ENCODE measurements at regions not wholly inside any gene's neighbourhood (a gene's known extent, or its start where the extent isn't known, plus 50 kb on each side); places are given as distances from the start of the nearest gene placed in this dataset.
"Not testable (repeated sequence)": the region's sequence is repeated elsewhere in the genome, so short reads cannot be mapped to it uniquely, and the experiment has no call there.

DNA sequence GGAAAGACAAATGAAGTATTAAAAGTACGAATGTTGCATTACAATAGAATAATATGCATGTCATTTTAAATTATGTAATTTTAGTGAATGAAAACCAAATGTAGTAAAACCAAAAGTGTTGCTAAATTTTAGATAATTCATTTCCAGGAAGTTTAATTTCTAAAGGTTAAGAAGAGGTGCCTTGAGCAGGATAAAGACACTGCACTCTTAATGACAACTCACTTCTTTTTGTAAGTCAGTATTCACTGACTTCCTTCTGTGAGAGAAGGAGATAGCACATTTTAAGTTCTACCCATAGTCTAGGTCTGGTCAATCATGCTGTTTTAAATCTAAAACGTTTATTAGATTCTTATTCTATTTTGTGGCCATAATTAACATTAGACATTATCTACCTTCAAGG lies 160.2 kb downstream of the CRPPA start:
- no peak overlapping the region for H3K27ac ChIP-seq (ENCODE audit: low read depth in 2 of 2, low read length in 2 of 2)
- H3K9ac ChIP-seq (ENCODE audit: low read depth in 1 of 2, low read length in 2 of 2) = no peak overlapping the region
- no peaks in the 10 kb centered on the region for H3K36me3 ChIP-seq (ENCODE audit: control insufficient read depth in 2 of 2, insufficient read depth in 2 of 2, low read length in 2 of 2)
- H3K4me3 ChIP-seq (ENCODE audit: low read length in 2 of 2) = no peak overlapping the region
- H3K9me3 ChIP-seq (ENCODE audit: control insufficient read depth in 2 of 2, low read length in 2 of 2) = no peaks in the 10 kb centered on the region
- H3K27me3 ChIP-seq (ENCODE audit: control insufficient read depth in 2 of 2, insufficient read depth in 2 of 2, low read length in 2 of 2) = no peaks in the 10 kb centered on the region
- no peaks in the 10 kb centered on the region for H3K4me1 ChIP-seq (ENCODE audit: control insufficient read depth in 2 of 2, insufficient read depth in 2 of 2, low read length in 2 of 2)

DNA sequence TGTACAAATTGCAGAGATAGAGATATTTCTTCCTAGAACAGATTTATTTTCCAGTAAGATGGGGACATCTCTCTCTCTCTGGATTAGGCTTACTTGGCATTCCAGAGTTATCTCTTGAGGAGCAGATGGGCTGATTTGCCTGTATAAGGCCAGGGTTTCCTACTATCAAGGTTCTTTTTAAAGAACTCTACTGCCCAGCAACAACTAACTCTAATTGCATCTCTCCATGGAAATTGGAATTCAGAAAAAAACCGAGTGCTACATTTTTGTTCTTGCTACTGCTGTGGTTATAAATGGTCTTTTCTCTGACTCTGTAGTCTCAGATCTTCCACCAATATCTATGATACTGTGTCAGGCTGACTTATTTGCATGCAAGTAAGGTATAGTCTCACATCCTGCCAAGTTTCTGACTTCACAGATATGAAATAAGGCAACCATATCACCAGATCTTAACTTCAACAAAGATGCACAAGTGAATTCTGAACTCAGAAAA lies 161.1 kb downstream of the CRPPA start:
- Histone ChIP-seq H3K9ac (ENCODE audit: low read depth in 1 of 2, low read length in 2 of 2) (no peak overlapping the region), H3K36me3 (ENCODE audit: control insufficient read depth in 2 of 2, insufficient read depth in 2 of 2, low read length in 2 of 2) (no peaks in the 10 kb centered on the region), H3K4me1 (ENCODE audit: control insufficient read depth in 2 of 2, insufficient read depth in 2 of 2, low read length in 2 of 2) (no peaks in the 10 kb centered on the region), H3K4me3 (ENCODE audit: low read length in 2 of 2) (no peak overlapping the region), H3K27ac (ENCODE audit: low read depth in 2 of 2, low read length in 2 of 2) (no peak overlapping the region), H3K27me3 (ENCODE audit: control insufficient read depth in 2 of 2, insufficient read depth in 2 of 2, low read length in 2 of 2) (no peaks in the 10 kb centered on the region), H3K9me3 (ENCODE audit: control insufficient read depth in 2 of 2, low read length in 2 of 2) (no peaks in the 10 kb centered on the region)

DNA sequence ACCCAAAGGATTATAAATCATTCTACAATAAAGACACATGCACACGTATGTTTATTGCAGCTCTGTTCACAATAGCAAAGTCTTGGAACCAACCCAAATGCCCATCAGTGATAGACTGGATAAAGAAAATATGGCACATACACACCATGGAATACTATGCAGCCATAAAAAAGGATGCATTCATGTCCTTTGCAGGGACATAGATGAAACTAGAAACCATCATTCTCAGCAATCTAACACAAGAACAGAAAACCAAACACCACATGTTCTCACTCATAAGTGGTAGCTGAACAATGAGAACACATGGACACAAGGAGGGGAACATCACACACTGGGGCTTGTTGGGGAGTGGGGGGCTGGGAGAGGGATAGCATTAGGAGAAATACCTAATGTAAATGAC lies 164.9 kb downstream of the CRPPA start:
- not testable (repeated sequence) for H3K4me3 ChIP-seq (ENCODE audit: low read length in 2 of 2); H3K9me3 ChIP-seq (ENCODE audit: control insufficient read depth in 2 of 2, low read length in 2 of 2); H3K36me3 ChIP-seq (ENCODE audit: control insufficient read depth in 2 of 2, insufficient read depth in 2 of 2, low read length in 2 of 2); H3K27ac ChIP-seq (ENCODE audit: low read depth in 2 of 2, low read length in 2 of 2); H3K4me1 ChIP-seq (ENCODE audit: control insufficient read depth in 2 of 2, insufficient read depth in 2 of 2, low read length in 2 of 2); H3K9ac ChIP-seq (ENCODE audit: low read depth in 1 of 2, low read length in 2 of 2); H3K27me3 ChIP-seq (ENCODE audit: control insufficient read depth in 2 of 2, insufficient read depth in 2 of 2, low read length in 2 of 2)

DNA sequence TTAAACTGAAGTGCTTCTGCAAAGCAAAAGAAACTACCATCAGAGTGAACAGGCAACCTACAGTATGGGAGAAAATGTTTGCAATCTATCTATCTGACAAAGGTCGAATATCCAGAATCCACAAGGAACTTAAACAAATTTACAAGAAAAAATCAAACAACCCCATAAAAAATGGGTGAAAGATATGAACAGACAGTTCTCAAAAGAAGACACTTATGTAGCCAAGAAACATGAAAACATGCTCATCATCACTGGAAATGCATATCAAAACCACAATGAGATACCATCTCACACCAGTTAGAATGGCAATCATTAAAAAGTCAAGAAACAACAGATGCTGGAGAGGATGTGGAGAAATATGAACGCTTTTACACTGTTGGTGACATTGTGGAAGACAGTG lies 165.4 kb downstream of the CRPPA start:
- not testable (repeated sequence) for H3K36me3 ChIP-seq (ENCODE audit: control insufficient read depth in 2 of 2, insufficient read depth in 2 of 2, low read length in 2 of 2); H3K27ac ChIP-seq (ENCODE audit: low read depth in 2 of 2, low read length in 2 of 2)

DNA sequence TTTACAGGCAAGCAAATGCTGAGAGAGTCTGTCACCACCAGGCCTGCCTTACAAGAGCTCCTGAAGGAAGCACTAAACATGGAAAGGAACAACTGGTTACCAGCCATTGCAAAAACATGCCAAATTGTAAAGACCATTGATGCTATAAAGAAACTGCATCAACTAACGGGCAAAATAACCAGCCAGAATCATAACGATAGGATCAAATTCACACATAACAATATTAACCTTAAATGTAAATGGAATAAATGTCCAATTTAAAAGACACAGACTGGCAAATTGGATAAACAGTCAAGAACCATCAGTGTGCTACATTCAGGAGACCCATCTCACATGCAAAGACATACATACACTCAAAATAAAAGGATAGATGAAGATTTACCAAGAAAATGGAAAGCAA lies 170.7 kb downstream of the CRPPA start:
- not testable (repeated sequence) for H3K27ac ChIP-seq (ENCODE audit: low read depth in 2 of 2, low read length in 2 of 2); H3K4me3 ChIP-seq (ENCODE audit: low read length in 2 of 2); H3K9me3 ChIP-seq (ENCODE audit: control insufficient read depth in 2 of 2, low read length in 2 of 2); H3K27me3 ChIP-seq (ENCODE audit: control insufficient read depth in 2 of 2, insufficient read depth in 2 of 2, low read length in 2 of 2); H3K9ac ChIP-seq (ENCODE audit: low read depth in 1 of 2, low read length in 2 of 2); H3K4me1 ChIP-seq (ENCODE audit: control insufficient read depth in 2 of 2, insufficient read depth in 2 of 2, low read length in 2 of 2); H3K36me3 ChIP-seq (ENCODE audit: control insufficient read depth in 2 of 2, insufficient read depth in 2 of 2, low read length in 2 of 2)

More for the DNA sequence above, 165.4 kb downstream of the CRPPA start:
- H3K9me3 ChIP-seq (ENCODE audit: control insufficient read depth in 2 of 2, low read length in 2 of 2); H3K4me1 ChIP-seq (ENCODE audit: control insufficient read depth in 2 of 2, insufficient read depth in 2 of 2, low read length in 2 of 2); H3K27me3 ChIP-seq (ENCODE audit: control insufficient read depth in 2 of 2, insufficient read depth in 2 of 2, low read length in 2 of 2); H3K9ac ChIP-seq (ENCODE audit: low read depth in 1 of 2, low read length in 2 of 2); H3K4me3 ChIP-seq (ENCODE audit: low read length in 2 of 2): not testable (repeated sequence)

DNA sequence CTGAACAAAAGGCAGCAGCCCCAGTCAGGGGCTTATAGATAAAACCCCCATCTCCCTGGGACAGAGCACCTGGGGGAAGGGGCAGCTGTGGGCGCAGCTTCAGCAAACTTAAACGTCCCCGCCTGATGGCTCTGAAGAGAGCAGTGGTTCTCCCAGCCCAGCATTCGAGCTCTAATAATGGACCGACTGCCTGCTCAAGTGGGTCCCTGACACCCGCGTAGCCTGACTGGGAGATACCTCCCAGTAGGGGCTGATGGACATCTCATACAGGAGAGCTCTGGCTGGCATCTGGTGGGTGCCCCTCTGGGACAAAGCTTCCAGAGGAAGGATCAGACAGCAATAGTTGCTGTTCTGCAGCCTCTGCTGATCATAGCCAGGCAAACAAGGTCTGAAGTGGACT lies 172.1 kb downstream of the CRPPA start:
- not testable (repeated sequence) for H3K27me3 ChIP-seq (ENCODE audit: control insufficient read depth in 2 of 2, insufficient read depth in 2 of 2, low read length in 2 of 2); H3K36me3 ChIP-seq (ENCODE audit: control insufficient read depth in 2 of 2, insufficient read depth in 2 of 2, low read length in 2 of 2); H3K4me1 ChIP-seq (ENCODE audit: control insufficient read depth in 2 of 2, insufficient read depth in 2 of 2, low read length in 2 of 2)

DNA sequence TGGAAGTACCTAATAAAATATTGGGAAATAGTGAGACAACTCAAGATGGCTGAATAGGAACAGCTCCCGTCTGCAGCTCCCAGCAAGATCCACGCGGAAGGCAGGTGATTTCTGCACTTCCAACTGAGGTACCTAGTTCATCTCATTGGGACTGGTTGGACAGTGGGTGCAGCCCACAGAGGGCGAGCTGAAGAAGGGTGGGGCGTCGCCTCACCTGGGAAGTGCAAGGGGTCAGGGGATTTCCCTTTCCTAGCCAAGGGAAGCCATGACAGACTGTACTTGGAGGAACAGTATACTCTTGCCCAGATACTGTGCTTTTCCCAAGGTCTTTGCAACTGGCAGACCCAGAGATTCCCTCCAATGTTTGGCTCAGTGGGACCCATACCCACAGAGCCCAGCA lies 172.8 kb downstream of the CRPPA start:
- not testable (repeated sequence) for H3K27me3 ChIP-seq (ENCODE audit: control insufficient read depth in 2 of 2, insufficient read depth in 2 of 2, low read length in 2 of 2); H3K9me3 ChIP-seq (ENCODE audit: control insufficient read depth in 2 of 2, low read length in 2 of 2); H3K36me3 ChIP-seq (ENCODE audit: control insufficient read depth in 2 of 2, insufficient read depth in 2 of 2, low read length in 2 of 2); H3K4me1 ChIP-seq (ENCODE audit: control insufficient read depth in 2 of 2, insufficient read depth in 2 of 2, low read length in 2 of 2); H3K4me3 ChIP-seq (ENCODE audit: low read length in 2 of 2); H3K9ac ChIP-seq (ENCODE audit: low read depth in 1 of 2, low read length in 2 of 2); H3K27ac ChIP-seq (ENCODE audit: low read depth in 2 of 2, low read length in 2 of 2)

More for the DNA sequence above, 172.1 kb downstream of the CRPPA start:
- H3K4me3 ChIP-seq (ENCODE audit: low read length in 2 of 2); H3K9me3 ChIP-seq (ENCODE audit: control insufficient read depth in 2 of 2, low read length in 2 of 2); H3K27ac ChIP-seq (ENCODE audit: low read depth in 2 of 2, low read length in 2 of 2); H3K9ac ChIP-seq (ENCODE audit: low read depth in 1 of 2, low read length in 2 of 2): not testable (repeated sequence)

DNA sequence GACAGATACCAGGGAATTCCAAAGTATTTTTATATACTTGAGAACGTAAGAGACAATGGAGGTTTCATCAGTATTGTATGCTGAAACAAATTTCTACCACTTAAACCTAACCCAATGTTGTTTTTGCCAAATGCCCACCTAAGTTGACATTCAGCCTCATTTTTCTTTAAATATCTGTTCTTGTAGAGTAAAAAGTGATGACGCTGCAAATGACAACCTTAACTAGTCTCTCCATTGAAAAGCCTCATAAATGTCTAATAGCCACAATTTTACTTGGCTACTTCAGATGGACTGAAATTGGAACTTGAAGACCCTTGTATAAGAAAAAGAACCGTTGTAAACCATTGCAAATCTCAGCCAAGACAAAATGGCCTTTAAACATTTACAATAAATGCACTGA lies 176.9 kb downstream of the CRPPA start:
- no peaks in the 10 kb centered on the region for H3K27me3 ChIP-seq (ENCODE audit: control insufficient read depth in 2 of 2, insufficient read depth in 2 of 2, low read length in 2 of 2)
- H3K4me1 ChIP-seq (ENCODE audit: control insufficient read depth in 2 of 2, insufficient read depth in 2 of 2, low read length in 2 of 2) = no peaks in the 10 kb centered on the region
- H3K9ac ChIP-seq (ENCODE audit: low read depth in 1 of 2, low read length in 2 of 2) = no peak overlapping the region
- H3K36me3 ChIP-seq (ENCODE audit: control insufficient read depth in 2 of 2, insufficient read depth in 2 of 2, low read length in 2 of 2) = no peaks in the 10 kb centered on the region
- no peaks in the 10 kb centered on the region for H3K9me3 ChIP-seq (ENCODE audit: control insufficient read depth in 2 of 2, low read length in 2 of 2)
- no peak overlapping the region for H3K4me3 ChIP-seq (ENCODE audit: low read length in 2 of 2)
- H3K27ac ChIP-seq (ENCODE audit: low read depth in 2 of 2, low read length in 2 of 2) = no peak overlapping the region

DNA sequence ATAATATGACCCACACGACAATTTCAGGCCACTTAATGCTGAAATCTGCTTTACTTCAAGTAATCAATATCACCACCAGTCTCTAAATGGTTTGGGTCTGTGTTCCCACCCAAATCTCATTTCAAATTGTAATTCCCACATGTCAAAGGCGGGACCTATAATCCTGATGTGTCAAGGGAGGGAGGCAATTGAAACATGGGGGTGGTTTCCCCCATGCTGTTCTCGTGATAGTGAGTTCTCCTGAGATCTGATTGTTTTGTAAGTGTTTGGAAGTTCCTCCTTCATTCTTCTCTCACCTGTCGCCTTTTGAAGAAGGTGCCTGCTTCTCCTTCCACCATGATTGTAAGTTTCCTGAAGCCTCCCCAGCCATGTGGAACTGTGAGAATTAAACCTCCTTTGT lies 178.4 kb downstream of the CRPPA start:
- Histone ChIP-seq H3K9me3 (ENCODE audit: control insufficient read depth in 2 of 2, low read length in 2 of 2) (no peaks in the 10 kb centered on the region), H3K4me3 (ENCODE audit: low read length in 2 of 2) (no peak overlapping the region)

DNA sequence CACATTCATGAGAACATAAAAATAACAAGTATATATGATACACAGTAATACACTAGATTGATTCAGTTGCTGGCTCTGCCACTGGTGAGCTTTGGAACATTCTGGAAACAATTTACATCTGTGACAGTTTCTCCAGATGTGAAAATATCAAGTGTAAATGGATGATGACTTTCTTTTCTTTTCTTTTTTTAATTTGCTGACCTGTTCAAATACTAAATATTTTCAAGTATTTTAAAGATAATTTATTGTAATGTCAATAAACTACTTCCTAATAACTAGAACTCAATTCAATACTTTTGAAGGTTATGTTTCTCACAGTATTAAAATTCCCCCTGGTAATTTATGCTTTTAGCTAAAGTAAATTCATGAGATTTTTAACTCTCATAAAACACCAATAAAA lies 180.3 kb downstream of the CRPPA start:
- H3K27ac ChIP-seq (ENCODE audit: low read depth in 2 of 2, low read length in 2 of 2) = no peak overlapping the region
- H3K36me3 ChIP-seq (ENCODE audit: control insufficient read depth in 2 of 2, insufficient read depth in 2 of 2, low read length in 2 of 2) = no peaks in the 10 kb centered on the region
- H3K4me1 ChIP-seq (ENCODE audit: control insufficient read depth in 2 of 2, insufficient read depth in 2 of 2, low read length in 2 of 2) = no peaks in the 10 kb centered on the region
- H3K4me3 ChIP-seq (ENCODE audit: low read length in 2 of 2) = no peak overlapping the region
- no peak overlapping the region for H3K9ac ChIP-seq (ENCODE audit: low read depth in 1 of 2, low read length in 2 of 2)
- H3K27me3 ChIP-seq (ENCODE audit: control insufficient read depth in 2 of 2, insufficient read depth in 2 of 2, low read length in 2 of 2) = no peaks in the 10 kb centered on the region
- no peaks in the 10 kb centered on the region for H3K9me3 ChIP-seq (ENCODE audit: control insufficient read depth in 2 of 2, low read length in 2 of 2)

More for the DNA sequence above, 178.4 kb downstream of the CRPPA start:
- no peak overlapping the region for H3K27ac ChIP-seq (ENCODE audit: low read depth in 2 of 2, low read length in 2 of 2)
- H3K36me3 ChIP-seq (ENCODE audit: control insufficient read depth in 2 of 2, insufficient read depth in 2 of 2, low read length in 2 of 2) = no peaks in the 10 kb centered on the region
- no peaks in the 10 kb centered on the region for H3K4me1 ChIP-seq (ENCODE audit: control insufficient read depth in 2 of 2, insufficient read depth in 2 of 2, low read length in 2 of 2)
- H3K9ac ChIP-seq (ENCODE audit: low read depth in 1 of 2, low read length in 2 of 2) = no peak overlapping the region
- no peaks in the 10 kb centered on the region for H3K27me3 ChIP-seq (ENCODE audit: control insufficient read depth in 2 of 2, insufficient read depth in 2 of 2, low read length in 2 of 2)

DNA sequence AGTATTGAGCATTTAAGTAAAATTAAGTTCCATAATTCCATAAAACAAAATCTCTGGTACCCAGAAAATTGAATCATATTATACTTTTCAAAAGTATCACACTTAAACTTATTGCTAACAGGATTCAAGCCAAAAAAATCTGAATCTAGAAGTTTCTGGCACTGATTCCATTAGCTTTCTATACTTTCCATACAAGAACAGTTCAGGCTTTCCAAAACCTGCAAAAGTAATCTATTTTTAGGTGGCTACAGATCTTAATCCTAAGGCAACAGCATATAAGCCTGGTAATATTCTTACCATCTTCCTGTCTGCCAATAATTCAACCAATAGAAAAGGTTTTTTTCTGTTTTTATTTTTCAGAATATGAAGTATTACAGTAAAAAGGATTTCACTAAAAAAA lies 185.0 kb downstream of the CRPPA start:
- no peaks in the 10 kb centered on the region for H3K36me3 ChIP-seq (ENCODE audit: control insufficient read depth in 2 of 2, insufficient read depth in 2 of 2, low read length in 2 of 2)
- H3K27me3 ChIP-seq (ENCODE audit: control insufficient read depth in 2 of 2, insufficient read depth in 2 of 2, low read length in 2 of 2) = no peaks in the 10 kb centered on the region
- no peak overlapping the region for H3K4me3 ChIP-seq (ENCODE audit: low read length in 2 of 2)

More for the DNA sequence above, 185.0 kb downstream of the CRPPA start:
- H3K9me3 ChIP-seq (ENCODE audit: control insufficient read depth in 2 of 2, low read length in 2 of 2) = peaks cover 0 to 3% of the 10 kb centered on the region in 2 donors
- no peak overlapping the region for H3K27ac ChIP-seq (ENCODE audit: low read depth in 2 of 2, low read length in 2 of 2)
- H3K9ac ChIP-seq (ENCODE audit: low read depth in 1 of 2, low read length in 2 of 2) = no peak overlapping the region
- no peaks in the 10 kb centered on the region for H3K4me1 ChIP-seq (ENCODE audit: control insufficient read depth in 2 of 2, insufficient read depth in 2 of 2, low read length in 2 of 2)
